GM12872 (cell line): ENCODE measurements at regions not wholly inside any gene's neighbourhood (a gene's known extent, or its start where the extent isn't known, plus 50 kb on each side); places are given as distances from the start of the nearest gene placed in this dataset.

Source experiments
- TF ChIP-seq, protein P1 (sequence below): IDR thresholded peaks from 3 replicates; pipeline ENCODE4 v1.5.1; 2011; ENCODE audit warnings: low read depth, mild to moderate bottlenecking, low read length, moderate library complexity; ENCODE audit not compliant: insufficient read depth

GRCh38 chr20:52483382-52483781 lies 291.8 kb upstream of the ZFP64 start:
- TF ChIP-seq, protein P1, sequence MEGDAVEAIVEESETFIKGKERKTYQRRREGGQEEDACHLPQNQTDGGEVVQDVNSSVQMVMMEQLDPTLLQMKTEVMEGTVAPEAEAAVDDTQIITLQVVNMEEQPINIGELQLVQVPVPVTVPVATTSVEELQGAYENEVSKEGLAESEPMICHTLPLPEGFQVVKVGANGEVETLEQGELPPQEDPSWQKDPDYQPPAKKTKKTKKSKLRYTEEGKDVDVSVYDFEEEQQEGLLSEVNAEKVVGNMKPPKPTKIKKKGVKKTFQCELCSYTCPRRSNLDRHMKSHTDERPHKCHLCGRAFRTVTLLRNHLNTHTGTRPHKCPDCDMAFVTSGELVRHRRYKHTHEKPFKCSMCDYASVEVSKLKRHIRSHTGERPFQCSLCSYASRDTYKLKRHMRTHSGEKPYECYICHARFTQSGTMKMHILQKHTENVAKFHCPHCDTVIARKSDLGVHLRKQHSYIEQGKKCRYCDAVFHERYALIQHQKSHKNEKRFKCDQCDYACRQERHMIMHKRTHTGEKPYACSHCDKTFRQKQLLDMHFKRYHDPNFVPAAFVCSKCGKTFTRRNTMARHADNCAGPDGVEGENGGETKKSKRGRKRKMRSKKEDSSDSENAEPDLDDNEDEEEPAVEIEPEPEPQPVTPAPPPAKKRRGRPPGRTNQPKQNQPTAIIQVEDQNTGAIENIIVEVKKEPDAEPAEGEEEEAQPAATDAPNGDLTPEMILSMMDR, result no peak

DNA sequence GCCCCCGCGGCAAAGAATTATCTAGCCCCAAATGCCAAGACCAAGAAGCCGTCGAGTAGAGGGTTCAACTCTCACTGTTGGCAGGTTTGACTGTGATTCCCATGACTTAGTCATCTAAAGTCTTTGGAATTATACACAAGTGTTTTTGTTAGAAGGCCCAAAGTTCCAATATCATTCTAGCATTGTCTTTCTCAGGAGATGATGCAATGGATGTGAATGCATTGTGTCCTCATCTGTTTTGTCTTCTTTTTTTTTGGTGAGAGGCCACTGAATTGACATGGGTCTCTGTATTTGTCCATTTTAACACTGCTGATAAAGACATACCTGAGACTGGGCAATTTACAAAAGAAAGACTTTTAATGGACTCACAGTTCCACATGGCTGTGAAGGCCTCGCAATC lies 290.5 kb upstream of the ZFP64 start:
- TF ChIP-seq, protein P1, result no peak

- TF ChIP-seq, protein P1, result no peak
Observed at GRCh38 chr20:52481443-52481842, 289.9 kb upstream of the ZFP64 start.

- TF ChIP-seq, protein P1, result no peak
Observed at GRCh38 chr20:52476074-52476750, 284.6 kb upstream of the ZFP64 start.

GRCh38 chr20:52473186-52473585 lies 281.6 kb upstream of the ZFP64 start:
- TF ChIP-seq, protein P1, result no peak

DNA sequence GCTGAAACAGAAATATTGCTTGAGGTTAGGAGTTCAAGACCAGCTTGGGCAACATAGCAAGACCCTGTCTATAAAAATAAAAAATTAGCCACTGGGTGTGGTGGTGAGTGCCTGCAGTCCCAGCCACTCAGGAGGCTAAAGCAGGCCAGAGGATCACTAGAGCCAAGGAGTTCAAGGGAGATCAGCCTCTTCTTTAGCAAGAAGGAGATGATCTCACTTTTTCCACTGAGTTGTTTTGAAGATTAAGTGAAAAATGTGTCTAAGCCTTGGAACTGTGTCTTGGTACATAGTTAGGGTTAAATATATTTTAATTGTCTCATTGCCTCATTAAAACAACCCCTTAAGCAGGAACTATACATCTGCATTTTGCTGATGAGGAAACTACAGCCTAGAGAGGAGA lies 279.0 kb upstream of the ZFP64 start:
- TF ChIP-seq, protein P1, result no peak

- TF ChIP-seq, protein P1, result no peak
Observed at GRCh38 chr20:52469128-52469527, 277.5 kb upstream of the ZFP64 start.
